ENCODE measurements at regions not wholly inside any gene's neighbourhood (a gene's known extent, or its start where the extent isn't known, plus 50 kb on each side); places are given as distances from the start of the nearest gene placed in this dataset.
"Not testable (repeated sequence)": the region's sequence is repeated elsewhere in the genome, so short reads cannot be mapped to it uniquely, and the experiment has no call there.

- no peak for DNase-seq (ENCODE audit: low read depth, low spot score)
These were observed 53.3 kb upstream of the CYLC2 start for GRCh38 chr9:102941868-102942267.

GRCh38 chr9:102922526-102922925 is 72.6 kb upstream of the CYLC2 start:
- H3K27ac ChIP-seq = no peak overlapping the region
- no peak for DNase-seq (ENCODE audit: low read depth, low spot score)

More at GRCh38 chr9:102941868-102942267, 53.3 kb upstream of the CYLC2 start:
- H3K27ac ChIP-seq = no peak overlapping the region

GRCh38 chr9:102911185-102911584 is 83.9 kb upstream of the CYLC2 start:
- DNase-seq (ENCODE audit: low read depth, low spot score) = no peak
- H3K27ac ChIP-seq = no peak overlapping the region

DNA sequence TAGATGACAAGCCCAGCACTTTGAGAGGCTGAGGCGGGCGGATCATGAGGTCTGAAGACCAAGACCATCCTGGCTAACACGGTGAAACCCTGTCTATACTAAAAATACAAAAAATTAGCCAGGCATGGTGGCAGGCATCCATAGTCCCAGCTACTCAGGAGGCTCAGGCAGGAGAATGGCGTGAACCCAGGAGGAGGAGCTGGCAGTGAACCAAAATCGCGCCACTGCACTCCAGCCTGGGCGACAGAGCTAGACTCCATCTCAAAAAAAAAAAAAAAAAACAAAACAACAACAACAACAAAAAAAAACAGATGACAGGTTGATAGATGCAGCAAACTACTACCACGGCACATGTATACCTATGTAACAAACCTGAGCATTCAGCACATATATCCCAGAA is 89.3 kb upstream of the CYLC2 start:
- DNase-seq (ENCODE audit: low read depth, low spot score); H3K27ac ChIP-seq: not testable (repeated sequence)

DNA sequence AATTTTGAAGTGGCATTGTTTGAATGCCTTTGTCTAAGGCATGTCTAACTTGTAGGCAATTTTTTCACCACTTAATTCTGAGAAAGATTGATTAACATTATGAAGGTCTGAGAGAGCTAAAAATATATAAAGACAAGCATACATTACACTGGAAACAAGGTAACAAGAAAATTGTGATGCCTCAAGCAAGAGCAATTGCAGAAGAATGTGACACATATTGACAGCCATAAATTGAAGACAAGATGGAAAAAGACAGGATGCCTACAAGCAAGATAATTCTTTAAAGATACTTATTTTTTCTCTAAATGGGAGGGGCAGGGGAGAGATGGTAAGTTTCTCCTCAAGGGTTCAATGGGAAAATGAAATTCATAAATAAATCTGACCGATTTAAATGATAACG is 103.1 kb upstream of the CYLC2 start:
- H3K27ac ChIP-seq = no peak overlapping the region
- DNase-seq (ENCODE audit: low read depth, low spot score) = no peak

- DNase-seq (ENCODE audit: low read depth, low spot score); H3K27ac ChIP-seq: not testable (repeated sequence)
These were observed 106.4 kb upstream of the CYLC2 start for GRCh38 chr9:102888747-102889146.

GRCh38 chr9:102875687-102876086 is 119.4 kb upstream of the CYLC2 start:
- DNase-seq (ENCODE audit: low read depth, low spot score) = no peak
- H3K27ac ChIP-seq = no peak overlapping the region

- DNase-seq (ENCODE audit: low read depth, low spot score) = peak; percentile 6
- H3K27ac ChIP-seq = no peak overlapping the region
These were observed 127.6 kb upstream of the CYLC2 start for GRCh38 chr9:102867488-102867887.

GRCh38 chr9:102862478-102862877 is 132.7 kb upstream of the CYLC2 start:
- no peak overlapping the region for H3K27ac ChIP-seq
- DNase-seq (ENCODE audit: low read depth, low spot score) = no peak

DNA sequence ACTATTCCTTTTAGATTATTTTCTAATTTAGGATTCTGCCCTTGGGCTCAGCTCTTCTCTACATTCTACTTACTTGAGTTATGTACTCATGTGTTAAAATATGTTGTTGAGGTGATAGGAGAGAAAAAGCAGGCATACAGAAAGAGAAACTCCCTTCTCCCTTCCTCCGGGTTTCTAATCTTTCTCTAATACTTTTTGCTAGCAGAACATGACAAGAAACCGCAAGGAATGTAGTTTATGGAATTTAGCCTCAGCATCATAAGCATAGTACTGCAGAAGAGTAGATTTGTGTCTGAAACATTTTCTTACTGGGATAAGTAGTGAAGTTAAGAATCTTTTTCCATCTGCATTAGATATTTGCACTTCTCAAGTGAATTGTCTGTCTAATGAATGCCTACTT is 139.5 kb upstream of the CYLC2 start:
- no peak overlapping the region for H3K27ac ChIP-seq
- no peak for DNase-seq (ENCODE audit: low read depth, low spot score)

DNA sequence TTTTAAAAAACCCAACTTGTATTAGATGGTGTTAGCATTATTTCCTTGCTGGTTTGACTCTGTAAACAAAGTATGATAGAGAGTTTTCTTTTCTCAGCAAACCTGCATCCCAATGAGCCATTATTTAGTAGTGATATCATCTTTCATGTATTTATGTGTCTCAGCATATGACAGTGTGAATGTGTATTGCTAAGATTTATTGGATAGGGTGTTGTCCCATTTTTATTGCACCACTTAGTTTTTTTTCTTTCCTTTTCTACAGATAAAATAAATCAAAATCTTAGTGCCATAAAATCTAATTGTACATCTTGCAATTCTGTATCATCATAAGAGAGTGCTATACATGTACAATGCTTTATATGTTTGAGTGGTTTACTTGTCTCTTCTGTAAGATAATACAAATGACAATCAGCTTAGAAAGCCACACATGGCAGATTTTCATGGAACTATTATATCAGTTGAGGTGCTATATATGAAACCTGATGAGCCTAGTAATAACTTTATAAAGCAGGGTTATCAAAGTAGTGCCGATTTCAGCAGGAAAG is 149.2 kb upstream of the CYLC2 start:
- no peak overlapping the region for H3K27ac ChIP-seq

DNA sequence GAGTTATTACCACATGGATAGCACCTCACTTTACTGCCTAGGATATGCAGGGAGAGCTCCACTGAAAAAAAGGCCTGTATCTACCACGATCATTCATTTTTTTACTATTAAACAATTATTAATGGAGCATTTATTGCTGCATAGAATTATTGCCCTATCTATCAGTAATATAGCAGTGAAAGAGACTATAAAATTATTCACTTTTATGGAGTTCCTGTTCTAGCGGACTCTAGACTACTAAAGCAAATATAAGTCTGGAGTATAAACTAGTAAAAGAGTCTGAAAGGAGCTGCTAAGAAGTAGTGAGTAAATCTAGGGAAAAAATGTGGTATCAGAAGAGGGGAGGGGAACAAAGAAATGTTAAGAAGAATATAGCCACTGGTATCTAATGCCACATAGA is 150.4 kb upstream of the CYLC2 start:
- DNase-seq (ENCODE audit: low read depth, low spot score) = no peak
- H3K27ac ChIP-seq = no peak overlapping the region

More for the DNA sequence above, 149.2 kb upstream of the CYLC2 start:
- DNase-seq (ENCODE audit: low read depth, low spot score) = no peak

- DNase-seq (ENCODE audit: low read depth, low spot score) = no peak
- no peak overlapping the region for H3K27ac ChIP-seq
These were observed 152.7 kb upstream of the CYLC2 start for GRCh38 chr9:102842423-102842822.

GRCh38 chr9:102841376-102841775 is 153.8 kb upstream of the CYLC2 start:
- no peak for DNase-seq (ENCODE audit: low read depth, low spot score)
- no peak overlapping the region for H3K27ac ChIP-seq

GRCh38 chr9:102840335-102840734 is 154.8 kb upstream of the CYLC2 start:
- H3K27ac ChIP-seq = no peak overlapping the region
- no peak for DNase-seq (ENCODE audit: low read depth, low spot score)

DNA sequence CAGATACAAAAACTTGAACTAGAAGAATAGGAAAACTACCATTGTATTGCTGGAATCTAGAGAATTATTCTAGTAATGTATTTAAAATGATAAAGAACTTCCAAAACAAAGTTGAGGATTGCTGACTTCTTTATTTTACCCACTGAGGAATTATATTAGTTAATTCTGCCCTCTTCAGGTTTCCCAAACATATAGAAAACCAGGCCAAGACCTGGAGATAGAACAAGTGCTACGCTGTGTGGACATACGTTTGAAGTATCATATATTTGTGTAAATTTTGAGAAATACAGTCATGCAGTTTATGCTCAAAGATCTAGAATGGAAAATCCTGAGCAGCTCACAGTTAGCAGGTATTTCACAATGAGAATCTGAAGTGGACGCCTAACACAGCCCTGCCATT is 162.3 kb upstream of the CYLC2 start:
- no peak for DNase-seq (ENCODE audit: low read depth, low spot score)

GRCh38 chr9:102796244-102796643 is 198.9 kb upstream of the CYLC2 start:
- no peak overlapping the region for H3K27ac ChIP-seq
- DNase-seq (ENCODE audit: low read depth, low spot score) = no peak

More for the DNA sequence above, 162.3 kb upstream of the CYLC2 start:
- no peak overlapping the region for H3K27ac ChIP-seq

GRCh38 chr9:102795532-102795931 is 199.6 kb upstream of the CYLC2 start:
- H3K27ac ChIP-seq = no peak overlapping the region
- no peak for DNase-seq (ENCODE audit: low read depth, low spot score)

DNA sequence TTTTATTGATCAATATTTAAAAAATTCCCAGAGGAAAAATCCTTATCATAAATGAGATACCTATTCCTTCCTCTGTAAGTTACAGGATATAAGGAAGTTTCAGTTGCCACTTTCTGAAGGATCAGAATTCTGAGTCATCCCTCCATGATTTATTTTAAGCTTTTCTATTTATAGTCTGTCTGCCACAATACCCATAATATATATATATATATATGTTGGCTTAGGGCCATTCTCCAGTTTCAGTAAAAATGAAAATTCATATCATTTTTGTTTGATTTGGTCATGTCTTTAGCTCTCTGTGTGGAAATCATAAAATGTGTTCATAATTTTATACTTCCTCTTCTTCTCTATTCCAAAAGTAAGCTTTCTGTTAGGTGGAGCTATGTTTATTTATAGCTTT is 215.8 kb upstream of the CYLC2 start:
- H3K27ac ChIP-seq = no peak overlapping the region
- no peak for DNase-seq (ENCODE audit: low read depth, low spot score)

- peak; percentile 16 for DNase-seq (ENCODE audit: low read depth, low spot score)
- no peak overlapping the region for H3K27ac ChIP-seq
These were observed 216.4 kb upstream of the CYLC2 start for GRCh38 chr9:102778746-102779145.

DNA sequence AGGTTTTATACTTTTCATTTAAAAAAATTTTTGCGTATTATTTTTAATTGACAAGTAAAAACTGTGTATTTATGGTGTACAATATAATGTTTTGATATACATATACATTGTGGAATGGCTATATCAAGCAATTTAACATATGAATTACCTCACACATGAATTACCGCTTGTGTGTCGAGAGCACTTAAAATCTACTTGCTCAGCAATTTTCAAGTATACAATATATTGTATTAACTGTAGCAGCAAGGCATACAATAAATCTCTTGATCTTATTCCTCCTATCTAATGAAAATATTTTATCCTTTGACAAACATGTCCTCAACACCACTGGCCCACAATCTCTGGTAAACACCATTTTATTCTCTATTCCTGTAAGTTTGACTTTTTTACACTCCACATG is 224.4 kb upstream of the CYLC2 start:
- H3K27ac ChIP-seq = no peak overlapping the region
- DNase-seq (ENCODE audit: low read depth, low spot score) = no peak

DNA sequence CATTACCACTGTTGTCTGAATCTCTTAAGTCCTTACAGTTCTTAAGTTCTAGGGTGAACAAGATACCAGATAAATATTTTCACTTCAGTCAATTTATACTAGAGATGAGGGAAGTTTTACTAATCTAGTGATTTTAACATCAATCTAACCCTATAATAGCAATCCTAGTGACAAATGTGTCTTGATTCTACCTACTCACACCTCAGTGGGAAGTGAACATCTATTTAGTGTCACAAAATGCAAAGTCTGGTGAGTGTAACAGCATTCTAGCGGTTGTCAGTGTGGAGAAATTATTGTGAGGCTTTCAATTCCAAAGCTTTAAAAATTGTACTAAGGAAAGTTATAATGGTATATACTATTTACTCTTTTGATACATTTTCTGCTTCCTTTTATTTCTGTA is 225.8 kb upstream of the CYLC2 start:
- no peak for DNase-seq (ENCODE audit: low read depth, low spot score)
- H3K27ac ChIP-seq = no peak overlapping the region

DNA sequence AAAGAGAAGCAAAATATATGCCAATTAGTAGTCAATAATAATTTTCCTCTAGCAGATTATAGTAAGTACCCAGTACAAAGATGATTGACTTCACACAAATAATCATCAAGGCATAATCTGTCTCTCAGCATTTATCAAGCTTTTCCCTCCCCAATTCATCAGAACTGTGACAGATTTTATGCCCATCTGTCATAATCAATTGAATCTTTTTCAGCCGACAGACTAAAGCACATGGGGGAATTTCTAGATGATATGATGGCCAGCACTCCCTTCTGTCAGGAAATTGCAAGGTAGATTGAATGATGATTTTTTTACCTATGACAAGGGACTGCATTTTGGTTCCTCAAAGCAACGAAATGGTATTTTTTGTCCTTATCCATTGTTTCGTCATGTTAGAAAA is 227.1 kb upstream of the CYLC2 start:
- no peak overlapping the region for H3K27ac ChIP-seq
- DNase-seq (ENCODE audit: low read depth, low spot score) = no peak
